LNCAP (cell line): ENCODE measurements at regions not wholly inside any gene's neighbourhood (a gene's known extent, or its start where the extent isn't known, plus 50 kb on each side); places are given as distances from the start of the nearest gene placed in this dataset.

Experiments used
- CTCF ChIP-seq: fragments of 450-650 bp; IDR thresholded peaks from 2 replicates; pipeline ENCODE4 v1.5.1; 2017; ENCODE audit warnings: mild to moderate bottlenecking

DNA sequence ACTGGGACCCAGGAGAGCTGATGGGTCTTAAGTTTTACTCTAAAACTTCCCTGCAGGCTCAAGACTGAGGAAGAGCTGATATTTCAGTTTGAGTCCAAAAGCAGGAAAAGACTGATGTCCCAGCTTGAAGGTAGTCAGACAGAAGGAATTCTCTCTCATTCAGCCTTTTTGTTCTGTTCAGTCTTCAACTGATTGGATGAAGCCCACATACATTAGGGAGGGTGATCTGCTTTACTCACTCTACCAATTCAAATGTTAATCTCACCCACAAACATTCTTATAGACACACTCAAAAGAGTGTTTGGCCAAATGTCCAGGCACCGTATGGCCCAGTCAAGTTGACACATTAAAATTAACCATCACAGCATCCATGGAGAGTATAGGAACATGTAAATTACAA, 173.5 kb downstream of the KCNRG start:
- TF ChIP-seq CTCF: no peak

- no peak for TF ChIP-seq CTCF
Observed at GRCh38 chr13:50189450-50189849, 174.2 kb downstream of the KCNRG start.

DNA sequence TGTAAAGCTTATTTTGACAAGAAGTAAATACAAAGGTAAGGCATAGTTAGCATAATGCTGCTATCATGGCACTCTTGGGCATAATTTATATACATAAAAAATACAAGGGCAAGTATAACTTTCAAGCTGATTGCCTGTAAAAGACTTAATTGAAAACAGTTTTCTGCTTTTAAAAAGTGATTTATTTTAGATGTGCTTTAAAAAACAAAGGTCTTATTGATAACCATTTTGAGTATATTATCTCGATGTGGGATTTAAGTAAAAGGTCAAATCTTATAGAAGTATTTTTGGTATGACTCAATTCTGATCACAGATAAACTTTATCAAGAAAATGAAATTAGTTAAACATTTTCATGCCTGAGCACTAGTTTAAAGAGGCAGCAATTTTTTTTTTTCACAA, 175.8 kb downstream of the KCNRG start:
- no peak for TF ChIP-seq CTCF

DNA sequence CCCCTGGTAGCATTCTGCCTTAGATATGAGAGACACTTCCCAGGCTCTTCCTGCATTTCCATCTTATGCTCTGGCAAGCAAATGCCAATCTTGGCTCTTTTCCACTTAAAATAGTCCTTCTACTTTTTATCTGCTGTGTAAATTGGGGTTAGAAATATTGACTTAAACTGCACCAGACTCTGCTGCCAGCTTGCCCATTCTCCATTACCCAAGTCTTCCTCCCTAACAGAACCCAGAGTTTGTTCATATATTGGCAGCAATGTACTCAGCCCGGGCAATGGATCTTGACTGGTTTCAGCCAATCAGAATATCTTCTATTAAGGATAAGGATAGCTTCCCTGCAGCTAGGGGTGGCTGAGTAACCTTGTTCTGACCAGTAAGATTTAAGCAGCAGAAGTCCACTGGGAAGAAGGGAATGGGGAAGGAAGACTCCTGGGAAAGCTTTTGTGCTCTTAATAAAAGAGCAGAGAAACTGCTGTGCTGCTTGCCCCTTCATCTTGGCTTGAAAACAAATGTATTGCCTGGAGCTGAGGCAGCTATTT, 177.1 kb downstream of the KCNRG start:
- TF ChIP-seq CTCF: no peak

DNA sequence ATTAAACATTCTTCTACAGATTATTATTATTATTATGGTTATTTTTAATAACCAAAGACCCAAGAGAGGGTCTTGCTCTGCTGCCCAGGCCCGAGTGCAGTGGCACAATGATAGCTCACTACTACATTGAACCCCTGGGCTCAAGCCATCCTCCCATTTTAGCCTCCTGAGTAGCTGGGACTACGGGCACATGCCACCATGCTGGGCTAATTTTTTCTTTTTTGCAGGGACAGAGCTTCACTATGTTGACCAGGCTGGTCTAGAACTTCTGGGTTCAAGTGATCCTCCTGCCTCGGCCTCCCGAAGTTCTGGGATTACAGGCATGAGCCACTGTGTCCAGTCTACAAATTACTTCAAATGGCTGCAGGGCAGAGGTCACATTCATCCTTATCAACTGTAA, 179.8 kb downstream of the KCNRG start:
- no peak for TF ChIP-seq CTCF

DNA sequence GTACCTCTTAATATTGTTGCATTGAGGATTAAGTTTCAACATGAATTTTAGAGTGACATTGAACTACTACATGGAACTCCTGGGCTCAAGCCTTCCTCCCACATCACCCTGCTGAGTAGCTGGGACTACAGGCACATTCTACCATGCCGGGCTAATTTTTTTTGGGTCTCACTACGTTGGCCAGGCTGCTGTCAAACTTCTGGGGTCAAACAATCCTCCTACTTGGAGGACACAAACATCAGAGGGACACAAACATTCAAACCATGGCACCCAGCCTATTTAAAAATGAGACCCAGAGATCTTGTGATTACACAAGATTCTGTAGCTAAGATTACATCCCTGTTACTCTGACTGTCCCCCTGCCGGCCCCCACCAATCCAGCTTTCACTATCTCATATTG, 180.9 kb downstream of the KCNRG start:
- TF ChIP-seq CTCF: no peak

- TF ChIP-seq CTCF: no peak
Observed at GRCh38 chr13:50197705-50198104, 182.5 kb downstream of the KCNRG start.

- TF ChIP-seq CTCF: no peak
Observed at GRCh38 chr13:50198508-50198907, 183.3 kb downstream of the KCNRG start.
